IgD-negative memory B cell (primary cell): ENCODE measurements at regions not wholly inside any gene's neighbourhood (a gene's known extent, or its start where the extent isn't known, plus 50 kb on each side); places are given as distances from the start of the nearest gene placed in this dataset.
"Not testable (repeated sequence)": the region's sequence is repeated elsewhere in the genome, so short reads cannot be mapped to it uniquely, and the experiment has no call there.

ENCODE experiments used
- H3K27ac Mint-ChIP-seq, 3 donors: one replicate each; pipeline ENCODE4 v1.8.0; 2020 to 2022; ENCODE audit warnings: mild to moderate bottlenecking in 3 of 3, mixed read lengths in 3 of 3, moderate library complexity in 1 of 3
- H3K27me3 Mint-ChIP-seq: one replicate; pipeline ENCODE4 v1.8.0; 2021; ENCODE audit warnings: mixed read lengths
- H3K36me3 Mint-ChIP-seq: one replicate; pipeline ENCODE4 v1.8.0; 2020; ENCODE audit warnings: mild to moderate bottlenecking, mixed read lengths
- H3K4me1 Mint-ChIP-seq, 3 donors: one replicate each; pipeline ENCODE4 v1.8.0; 2020 to 2022; ENCODE audit warnings: mixed read lengths in 3 of 3, mild to moderate bottlenecking in 1 of 3
- H3K4me3 Mint-ChIP-seq, 4 donors: one replicate each; pipeline ENCODE4 v1.8.0; 2020 to 2022; ENCODE audit warnings: mild to moderate bottlenecking in 4 of 4, mixed read lengths in 4 of 4, moderate library complexity in 3 of 4
- H3K9me3 Mint-ChIP-seq, 3 donors: one replicate each; pipeline ENCODE4 v1.8.0; 2020 to 2021; ENCODE audit warnings: mixed read lengths in 3 of 3, mild to moderate bottlenecking in 1 of 3

DNA sequence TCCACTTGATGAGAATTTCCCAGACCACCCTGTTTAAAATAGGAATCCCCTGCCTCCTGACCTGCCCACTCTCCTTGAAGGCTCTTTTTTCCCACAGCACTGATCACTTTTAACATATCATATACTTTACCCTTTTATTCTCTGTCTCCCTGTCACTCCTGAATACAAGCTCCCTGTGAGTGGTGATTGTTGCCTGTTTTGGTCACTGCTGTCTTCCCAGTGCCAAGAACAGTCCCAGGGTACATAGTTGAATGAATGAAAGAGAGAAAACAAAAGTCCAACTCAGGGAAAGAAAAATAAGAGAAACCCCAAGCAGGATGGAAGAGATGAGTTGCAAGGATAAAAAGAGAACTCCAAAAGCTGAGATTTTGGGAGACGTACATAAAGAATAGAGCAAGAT lies 500.3 kb upstream of the LMCD1 start:
- no peak overlapping the region for H3K4me3 Mint-ChIP-seq
- H3K4me1 Mint-ChIP-seq, result no peaks in the 10 kb centered on the region
- H3K36me3 Mint-ChIP-seq, result no peaks in the 10 kb centered on the region
- no peaks in the 10 kb centered on the region for H3K27me3 Mint-ChIP-seq
- H3K27ac Mint-ChIP-seq, result no peak overlapping the region
- peaks cover 0 to 3% (median 3%) of the 10 kb centered on the region in 3 donors for H3K9me3 Mint-ChIP-seq

DNA sequence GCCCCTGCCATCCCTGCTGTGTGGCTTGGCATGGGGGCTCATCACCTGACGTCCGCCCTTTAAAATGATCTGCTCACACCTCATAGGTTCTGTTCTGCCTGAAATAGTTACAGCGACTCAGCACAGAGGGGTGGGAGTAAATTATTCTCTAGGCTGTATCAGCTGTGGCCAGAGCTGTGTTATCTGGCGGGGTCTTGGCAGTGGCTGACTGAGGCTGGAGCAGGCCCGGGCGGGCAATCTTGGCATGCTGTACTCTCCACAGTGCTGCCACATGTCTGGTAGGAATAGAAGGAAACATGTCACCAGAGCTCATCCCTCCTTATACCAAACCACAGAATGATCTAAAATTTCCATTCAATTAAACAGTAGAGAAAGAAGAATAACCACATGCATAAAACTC lies 499.9 kb upstream of the LMCD1 start:
- Mint-ChIP-seq H3K27me3 (no peaks in the 10 kb centered on the region), H3K4me3 (no peak overlapping the region), H3K27ac (no peak overlapping the region), H3K36me3 (no peaks in the 10 kb centered on the region), H3K4me1 (no peaks in the 10 kb centered on the region), H3K9me3 (peaks cover 0 to 3% (median 3%) of the 10 kb centered on the region in 3 donors)

DNA sequence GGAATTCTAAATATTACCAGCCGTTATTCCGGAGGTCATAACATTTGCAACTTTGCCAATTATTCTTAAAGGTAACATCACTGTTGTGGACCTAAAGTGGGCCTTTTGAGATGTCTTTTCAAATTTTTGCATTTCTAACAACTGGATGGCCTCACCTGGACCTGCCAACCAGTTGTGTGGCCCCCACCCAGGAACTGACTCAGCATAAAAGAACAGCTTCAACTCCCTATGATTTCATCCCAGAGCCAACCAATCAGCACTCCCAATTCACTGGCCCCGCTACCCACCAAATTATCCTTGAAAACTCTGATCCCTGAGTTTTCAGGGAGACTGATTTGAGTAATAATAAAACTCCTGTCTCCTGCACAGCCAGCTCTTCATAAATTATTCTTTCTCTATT lies 489.7 kb upstream of the LMCD1 start:
- Mint-ChIP-seq H3K27me3 (no peaks in the 10 kb centered on the region), H3K36me3 (no peaks in the 10 kb centered on the region), H3K27ac (no peak overlapping the region), H3K4me3 (no peak overlapping the region), H3K4me1 (no peaks in the 10 kb centered on the region), H3K9me3 (peaks cover 0 to 5% (median 3%) of the 10 kb centered on the region in 3 donors)

DNA sequence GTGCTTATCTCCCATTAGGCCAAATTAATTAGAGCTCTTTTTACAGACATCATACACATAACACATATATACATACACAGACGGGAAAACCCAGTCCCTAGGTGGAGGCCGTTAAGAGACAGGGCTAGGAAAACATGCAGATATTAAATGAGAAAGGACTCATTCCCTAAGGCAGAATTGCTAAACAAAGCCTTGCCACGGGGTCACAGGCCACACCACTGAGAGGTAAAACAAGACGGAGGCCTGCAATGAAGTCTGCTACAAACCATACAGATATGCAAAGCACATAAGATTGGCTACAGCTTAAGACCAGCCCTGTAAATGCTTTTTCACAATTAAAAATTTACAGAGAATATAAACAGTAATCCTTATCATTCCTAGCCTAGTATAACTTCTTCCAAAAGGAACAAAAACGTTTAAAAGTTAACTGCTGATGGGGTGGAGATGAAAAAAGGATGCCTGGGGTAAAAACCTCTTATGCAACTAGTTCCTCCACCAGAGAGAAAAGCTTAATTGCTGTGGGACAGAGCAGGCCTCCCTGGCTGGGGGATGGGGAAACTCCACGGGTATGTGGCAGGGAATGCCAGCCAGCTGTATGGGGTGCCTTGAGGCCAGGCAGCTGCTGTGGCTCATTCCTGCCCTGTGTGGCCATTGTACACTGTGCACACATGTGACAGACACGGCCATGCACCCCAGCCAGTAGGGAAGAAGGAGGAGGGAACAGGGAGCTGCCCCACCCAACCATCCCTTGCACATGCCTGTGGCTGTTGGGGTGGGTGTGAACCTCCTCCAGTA lies 481.4 kb upstream of the LMCD1 start:
- Mint-ChIP-seq H3K36me3 (peaks cover 1% of the 10 kb centered on the region), H3K4me3 (no peak overlapping the region), H3K4me1 (no peaks in the 10 kb centered on the region), H3K9me3 (peaks cover 0 to 29% (median 17%) of the 10 kb centered on the region in 3 donors), H3K27me3 (no peaks in the 10 kb centered on the region), H3K27ac (no peak overlapping the region)

DNA sequence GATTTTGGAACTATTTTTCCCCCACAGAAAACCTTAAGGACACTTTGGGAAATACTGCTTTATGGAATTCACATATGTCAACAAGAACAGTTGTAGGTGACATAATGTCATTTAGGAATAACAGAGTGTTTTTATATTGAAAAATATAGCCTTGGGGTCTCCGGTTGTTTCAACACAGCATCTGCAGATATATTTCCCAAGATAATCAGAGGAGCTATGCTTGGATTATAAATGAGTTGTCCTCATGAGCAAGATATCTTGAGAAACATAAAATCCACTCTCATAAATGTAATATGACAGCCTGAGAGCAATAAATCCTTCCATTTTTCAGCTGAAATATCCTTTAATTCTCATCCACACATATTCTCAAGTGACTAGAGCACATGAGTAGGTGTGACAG lies 473.7 kb upstream of the LMCD1 start:
- Mint-ChIP-seq H3K27me3 (no peaks in the 10 kb centered on the region), H3K4me1 (no peaks in the 10 kb centered on the region), H3K27ac (no peak overlapping the region), H3K9me3 (peaks cover 1 to 5% (median 2%) of the 10 kb centered on the region in 3 donors), H3K4me3 (no peak overlapping the region), H3K36me3 (peaks cover 3% of the 10 kb centered on the region)

DNA sequence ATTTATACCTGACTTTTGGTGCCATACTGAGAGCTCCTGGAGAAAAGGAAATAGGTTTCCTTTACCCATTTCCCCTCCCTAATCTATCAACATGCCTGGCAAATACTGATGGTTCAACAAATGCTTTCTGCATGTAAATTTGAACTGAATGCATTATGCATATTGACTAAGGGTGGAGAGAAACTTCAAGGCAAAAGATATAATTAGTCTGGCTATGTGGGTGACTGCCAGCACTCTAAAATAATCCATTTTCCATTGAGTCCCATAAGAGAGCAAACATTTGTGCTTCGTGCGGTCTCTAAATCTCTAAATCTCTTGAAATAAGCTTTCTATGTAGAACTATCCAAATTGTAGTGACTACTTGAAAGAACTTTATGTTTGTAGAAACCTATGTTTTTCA lies 451.3 kb upstream of the LMCD1 start:
- Mint-ChIP-seq H3K36me3 (no peaks in the 10 kb centered on the region), H3K4me1 (no peaks in the 10 kb centered on the region), H3K4me3 (no peak overlapping the region), H3K9me3 (peaks cover 0 to 4% (median 0%) of the 10 kb centered on the region in 3 donors), H3K27me3 (no peaks in the 10 kb centered on the region), H3K27ac (no peak overlapping the region)

DNA sequence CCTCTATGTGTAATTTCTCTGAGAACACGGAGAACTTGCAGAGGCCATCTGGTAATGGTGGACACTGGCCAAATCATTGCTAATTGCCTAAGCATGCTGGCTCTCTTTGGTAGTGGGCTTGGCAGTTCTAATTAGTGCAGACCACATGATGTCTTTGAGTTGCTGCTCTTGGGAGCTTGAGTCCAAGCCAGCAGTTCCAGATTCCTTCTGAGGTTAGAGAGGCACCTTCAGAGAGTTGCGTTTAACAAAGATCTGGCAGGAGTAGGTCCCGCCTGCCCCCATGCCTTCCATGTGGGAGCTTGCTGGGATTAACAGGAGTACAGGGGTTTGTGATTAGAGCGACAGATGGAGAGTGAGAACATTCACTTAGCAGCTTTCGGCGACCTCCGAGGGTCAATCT lies 449.0 kb upstream of the LMCD1 start:
- Mint-ChIP-seq H3K4me1 (no peaks in the 10 kb centered on the region), H3K27ac (no peak overlapping the region), H3K36me3 (no peaks in the 10 kb centered on the region), H3K27me3 (no peaks in the 10 kb centered on the region), H3K9me3 (peaks cover 0 to 4% (median 0%) of the 10 kb centered on the region in 3 donors), H3K4me3 (no peak overlapping the region)

DNA sequence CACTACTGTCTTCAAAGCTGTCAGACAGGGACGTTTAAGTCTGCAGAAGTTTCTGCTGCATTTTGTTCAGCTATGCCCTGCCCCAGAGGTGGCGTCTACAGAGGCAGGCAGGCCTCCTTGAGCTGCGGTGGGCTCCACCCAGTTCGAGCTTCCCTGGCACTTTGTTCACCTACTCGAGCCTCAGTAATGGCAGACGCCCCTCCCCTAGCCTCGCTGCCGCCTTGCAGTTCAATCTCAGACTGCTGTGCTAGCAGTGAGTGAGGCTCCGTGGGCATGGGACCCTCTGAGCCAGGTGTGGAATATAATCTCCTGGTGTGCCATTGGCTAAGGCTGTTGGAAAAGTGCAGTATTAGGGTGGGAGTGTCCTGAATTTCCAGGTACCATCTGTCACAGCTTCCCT lies 433.5 kb upstream of the LMCD1 start:
- H3K27me3 Mint-ChIP-seq, H3K4me3 Mint-ChIP-seq, H3K36me3 Mint-ChIP-seq, H3K9me3 Mint-ChIP-seq, H3K27ac Mint-ChIP-seq, H3K4me1 Mint-ChIP-seq: not testable (repeated sequence)

DNA sequence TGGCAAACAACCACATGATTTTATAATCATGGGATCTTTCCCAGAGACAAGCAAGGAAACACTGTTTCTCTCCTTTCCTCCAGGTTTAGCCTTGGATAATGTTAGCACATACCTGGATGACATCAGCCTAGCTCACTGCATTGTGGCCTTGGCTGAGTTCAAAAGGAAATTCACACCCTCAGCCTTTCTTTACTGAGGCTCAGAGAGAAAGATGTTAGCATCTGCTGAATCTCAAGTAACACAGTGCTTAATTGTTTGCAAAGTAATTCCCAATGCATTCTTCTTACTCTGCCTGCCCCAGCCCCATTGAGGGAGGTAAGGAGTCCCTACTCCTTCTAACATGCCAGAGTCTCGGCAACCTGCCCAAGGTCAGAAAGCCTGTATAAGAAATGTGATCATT lies 432.2 kb upstream of the LMCD1 start:
- Mint-ChIP-seq H3K27ac (no peak overlapping the region), H3K4me3 (no peak overlapping the region), H3K27me3 (no peaks in the 10 kb centered on the region), H3K9me3 (peaks cover 0 to 7% (median 0%) of the 10 kb centered on the region in 3 donors), H3K36me3 (no peaks in the 10 kb centered on the region), H3K4me1 (no peaks in the 10 kb centered on the region)

DNA sequence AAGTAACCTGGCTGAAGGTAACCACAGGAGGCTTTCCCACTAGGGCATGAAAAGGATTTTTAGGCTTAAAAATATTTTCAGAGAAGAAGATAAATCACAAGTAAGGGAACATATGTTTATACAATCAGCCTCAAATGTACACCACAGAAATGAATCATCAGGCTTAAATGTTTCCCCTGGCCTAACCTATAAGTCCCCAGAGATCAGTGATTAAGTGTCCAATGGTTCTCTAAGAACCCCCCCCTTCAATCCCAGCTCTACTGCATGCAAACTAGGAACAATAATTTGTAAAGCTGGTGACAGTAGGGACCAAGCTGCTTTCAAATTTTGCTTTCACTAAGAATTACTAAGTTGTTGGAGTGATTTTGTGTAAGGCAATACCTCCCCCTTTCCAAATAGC lies 431.6 kb upstream of the LMCD1 start:
- no peak overlapping the region for H3K27ac Mint-ChIP-seq
- H3K9me3 Mint-ChIP-seq, result peaks cover 0 to 4% (median 0%) of the 10 kb centered on the region in 3 donors
- H3K4me3 Mint-ChIP-seq, result no peak overlapping the region
- no peaks in the 10 kb centered on the region for H3K27me3 Mint-ChIP-seq
- H3K4me1 Mint-ChIP-seq, result no peaks in the 10 kb centered on the region
- H3K36me3 Mint-ChIP-seq, result no peaks in the 10 kb centered on the region

DNA sequence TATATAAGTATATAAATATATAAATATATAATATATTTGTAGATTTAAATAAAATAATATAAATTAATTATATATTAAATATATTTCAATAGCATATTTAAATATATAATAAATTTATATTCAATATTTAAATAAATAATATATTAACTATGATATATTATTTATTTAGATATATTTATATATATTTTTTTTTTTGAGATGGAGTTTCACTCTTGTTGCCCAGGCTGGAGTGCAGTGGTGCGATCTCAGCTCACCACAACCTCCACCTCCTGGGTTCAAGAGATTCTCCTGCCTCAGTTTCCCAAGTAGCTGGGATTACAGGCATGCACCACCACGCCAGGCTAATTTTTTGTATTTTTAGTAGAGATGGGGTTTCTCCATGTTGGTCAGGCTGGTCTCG lies 426.9 kb upstream of the LMCD1 start:
- not testable (repeated sequence) for H3K9me3 Mint-ChIP-seq, H3K4me1 Mint-ChIP-seq, H3K4me3 Mint-ChIP-seq, H3K36me3 Mint-ChIP-seq, H3K27ac Mint-ChIP-seq, H3K27me3 Mint-ChIP-seq

DNA sequence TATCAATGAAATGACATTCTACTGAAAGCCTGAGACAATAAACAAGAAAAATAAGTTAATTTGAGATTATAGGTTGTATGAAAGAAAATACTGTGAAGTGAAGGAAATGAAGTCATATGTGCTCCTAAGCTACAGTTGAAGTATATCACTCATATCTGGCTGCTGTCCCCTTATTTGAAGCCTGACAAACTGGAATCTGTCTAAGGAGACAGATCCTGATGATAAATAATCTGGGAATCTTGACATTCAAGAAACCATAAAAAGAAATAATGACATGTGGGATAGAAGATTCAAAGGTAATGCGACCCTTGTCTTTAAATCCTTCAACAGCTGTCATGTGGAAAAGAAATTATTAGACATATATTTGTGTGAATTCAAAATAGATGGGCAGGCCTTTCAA lies 424.5 kb upstream of the LMCD1 start:
- Mint-ChIP-seq H3K4me3 (no peak overlapping the region), H3K27ac (no peak overlapping the region), H3K27me3 (no peaks in the 10 kb centered on the region), H3K36me3 (no peaks in the 10 kb centered on the region), H3K4me1 (no peaks in the 10 kb centered on the region), H3K9me3 (peaks cover 0 to 4% (median 0%) of the 10 kb centered on the region in 3 donors)

DNA sequence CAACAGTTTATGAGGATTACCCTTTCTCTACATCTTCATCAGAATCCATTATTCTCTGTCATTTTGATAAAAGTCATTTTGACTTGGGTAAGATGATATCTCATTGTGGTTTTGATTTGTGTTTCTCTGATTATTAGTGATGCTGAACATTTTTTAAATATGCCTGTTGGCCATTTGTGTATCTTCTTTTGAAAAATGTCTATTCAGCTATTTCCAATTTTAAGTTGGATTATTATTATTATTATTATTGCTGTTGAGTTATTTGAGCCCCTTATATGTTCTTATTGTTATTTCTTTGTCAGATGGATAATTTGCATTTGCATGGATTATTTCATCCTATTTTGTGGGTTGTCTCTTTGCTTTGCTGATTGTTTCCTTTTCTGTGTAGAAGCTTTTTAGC lies 421.2 kb upstream of the LMCD1 start:
- H3K4me1 Mint-ChIP-seq, result no peaks in the 10 kb centered on the region
- H3K27me3 Mint-ChIP-seq, result no peaks in the 10 kb centered on the region
- H3K9me3 Mint-ChIP-seq, result peaks cover 0 to 4% (median 2%) of the 10 kb centered on the region in 3 donors
- no peaks in the 10 kb centered on the region for H3K36me3 Mint-ChIP-seq
- no peak overlapping the region for H3K4me3 Mint-ChIP-seq
- H3K27ac Mint-ChIP-seq, result no peak overlapping the region

DNA sequence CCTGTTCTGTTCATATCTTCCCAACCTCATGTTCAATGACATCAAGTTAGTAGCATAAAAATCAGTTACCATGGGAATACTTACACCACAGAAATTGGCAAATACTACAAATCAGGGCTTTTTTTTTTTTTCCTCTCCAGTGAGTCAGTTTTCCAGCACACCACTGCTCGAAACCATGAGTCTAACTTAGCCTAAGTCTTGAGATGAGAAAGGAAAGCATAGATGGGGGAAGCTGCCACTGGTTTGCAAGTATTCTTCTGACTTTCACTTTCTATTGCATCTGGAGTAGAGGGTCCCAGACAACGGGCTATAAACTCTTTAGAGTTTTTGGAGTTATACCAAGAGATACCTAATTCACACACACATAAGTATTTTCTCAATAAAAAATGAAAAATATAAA lies 416.1 kb upstream of the LMCD1 start:
- Mint-ChIP-seq H3K4me1 (no peaks in the 10 kb centered on the region), H3K27ac (no peak overlapping the region), H3K27me3 (peaks cover 2% of the 10 kb centered on the region), H3K4me3 (no peak overlapping the region), H3K36me3 (no peaks in the 10 kb centered on the region), H3K9me3 (peaks cover 0 to 2% (median 2%) of the 10 kb centered on the region in 3 donors)

DNA sequence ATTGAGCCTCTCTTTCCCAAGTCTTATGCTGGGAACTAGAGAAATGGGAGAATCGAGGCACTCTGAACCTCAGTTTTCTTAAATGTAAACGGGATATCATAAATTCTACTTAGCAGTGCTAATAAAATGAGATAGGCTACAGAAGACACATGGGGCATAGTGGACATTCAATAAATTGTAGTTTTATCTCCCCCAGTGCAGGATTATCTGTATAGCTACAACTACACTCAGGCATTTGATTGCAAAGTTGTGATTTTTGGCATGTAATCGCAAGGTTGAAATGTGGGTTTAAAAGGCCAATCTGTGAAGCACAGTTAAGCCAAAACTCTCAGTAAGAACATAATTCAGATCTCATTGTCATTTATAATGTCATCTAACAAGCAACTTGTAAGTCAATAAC lies 413.7 kb upstream of the LMCD1 start:
- Mint-ChIP-seq H3K9me3 (peaks cover 0 to 2% (median under 1%) of the 10 kb centered on the region in 3 donors), H3K27ac (no peak overlapping the region), H3K4me3 (no peak overlapping the region), H3K36me3 (no peaks in the 10 kb centered on the region), H3K4me1 (no peaks in the 10 kb centered on the region), H3K27me3 (peaks cover 2% of the 10 kb centered on the region)

DNA sequence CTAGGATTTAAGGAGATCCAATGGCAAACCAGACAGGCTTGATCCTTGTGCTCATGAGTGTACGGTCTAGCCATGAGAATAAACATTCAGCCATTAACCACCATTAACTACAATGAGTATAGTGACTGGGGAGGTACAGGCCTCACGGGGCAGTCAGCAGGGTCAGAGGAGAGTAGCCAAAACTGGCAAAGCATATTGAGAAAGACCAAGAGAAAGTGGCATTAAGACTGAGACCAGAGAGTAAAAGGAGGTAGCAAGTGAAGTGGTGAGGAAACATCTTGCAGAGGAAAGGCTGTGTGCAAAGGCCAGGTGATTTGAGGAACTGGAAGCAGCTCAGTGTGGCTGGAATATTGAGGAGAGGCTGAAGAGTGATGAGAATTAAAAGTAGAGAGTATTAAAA lies 407.2 kb upstream of the LMCD1 start:
- no peak overlapping the region for H3K4me3 Mint-ChIP-seq
- peaks cover 0 to 1% (median 0%) of the 10 kb centered on the region in 3 donors for H3K4me1 Mint-ChIP-seq
- H3K27me3 Mint-ChIP-seq, result no peaks in the 10 kb centered on the region
- H3K36me3 Mint-ChIP-seq, result no peaks in the 10 kb centered on the region
- H3K27ac Mint-ChIP-seq, result no peak overlapping the region
- H3K9me3 Mint-ChIP-seq, result peaks cover 0 to 2% (median 0%) of the 10 kb centered on the region in 3 donors
